HL-60 (cell line): ENCODE measurements at regions not wholly inside any gene's neighbourhood (a gene's known extent, or its start where the extent isn't known, plus 50 kb on each side); places are given as distances from the start of the nearest gene placed in this dataset.

Source experiments
- CTCF ChIP-seq: IDR thresholded peaks from one replicate; pipeline ENCODE4 v1.5.1; 2011; ENCODE audit warnings: low read length, control low read depth, inconsistent platforms; ENCODE audit not compliant: insufficient read depth
- GABPA ChIP-seq: IDR thresholded peaks from 2 replicates; pipeline ENCODE4 v1.6.1; 2012; ENCODE audit warnings: low read depth
- POLR2AphosphoS5 ChIP-seq: IDR thresholded peaks from 2 replicates; pipeline ENCODE4 v1.6.1; 2012; ENCODE audit warnings: low read depth

- TF ChIP-seq POLR2AphosphoS5: no peak
- TF ChIP-seq CTCF: no peak
- no peak for TF ChIP-seq GABPA
Observed at GRCh38 chrX:148422526-148422925, 77.9 kb upstream of the AFF2 start.
